NT2/D1 (cell line): ENCODE measurements at regions not wholly inside any gene's neighbourhood (a gene's known extent, or its start where the extent isn't known, plus 50 kb on each side); places are given as distances from the start of the nearest gene placed in this dataset.

Experiments used
- DNase-seq: peaks from one replicate; pipeline ENCODE4 v3.0.0-alpha.2; 2011; ENCODE audit warnings: low read depth, low spot score
- H3K27me3 ChIP-seq: 2 replicates; pipeline ENCODE4 v1.6.0; 2011; ENCODE audit warnings: mild to moderate bottlenecking; ENCODE audit not compliant: insufficient read length, insufficient read depth
- H3K36me3 ChIP-seq: 2 replicates; pipeline ENCODE4 v1.6.1; 2011; ENCODE audit warnings: mild to moderate bottlenecking, low read length, mixed read lengths; ENCODE audit not compliant: insufficient read depth, insufficient read length
- H3K4me1 ChIP-seq: 2 replicates; pipeline ENCODE4 v1.5.1; 2011; ENCODE audit not compliant: insufficient read depth, insufficient read length
- H3K4me3 ChIP-seq: 2 replicates; pipeline ENCODE4 v1.5.1; 2011; ENCODE audit warnings: low read depth; ENCODE audit not compliant: insufficient read length
- H3K9ac ChIP-seq: 2 replicates; pipeline ENCODE4 v1.6.0; 2011; ENCODE audit warnings: low read depth; ENCODE audit not compliant: insufficient read length
- H3K9me3 ChIP-seq: 2 replicates; pipeline ENCODE4 v1.5.1; 2011; ENCODE audit warnings: mild to moderate bottlenecking, low read length; ENCODE audit not compliant: insufficient read depth
- SUZ12 ChIP-seq: IDR thresholded peaks from 2 replicates; pipeline ENCODE4 v1.6.1; 2011; ENCODE audit not compliant: insufficient read length, insufficient read depth; ENCODE audit errors: extremely low read depth
- YY1 ChIP-seq: IDR thresholded peaks from 2 replicates; pipeline ENCODE4 v1.6.1; 2011; ENCODE audit not compliant: insufficient read length, insufficient read depth
- ZNF274 ChIP-seq: IDR thresholded peaks from 2 replicates; pipeline ENCODE4 v1.6.1; 2011; ENCODE audit warnings: mild to moderate bottlenecking, low read depth, low read length

DNA sequence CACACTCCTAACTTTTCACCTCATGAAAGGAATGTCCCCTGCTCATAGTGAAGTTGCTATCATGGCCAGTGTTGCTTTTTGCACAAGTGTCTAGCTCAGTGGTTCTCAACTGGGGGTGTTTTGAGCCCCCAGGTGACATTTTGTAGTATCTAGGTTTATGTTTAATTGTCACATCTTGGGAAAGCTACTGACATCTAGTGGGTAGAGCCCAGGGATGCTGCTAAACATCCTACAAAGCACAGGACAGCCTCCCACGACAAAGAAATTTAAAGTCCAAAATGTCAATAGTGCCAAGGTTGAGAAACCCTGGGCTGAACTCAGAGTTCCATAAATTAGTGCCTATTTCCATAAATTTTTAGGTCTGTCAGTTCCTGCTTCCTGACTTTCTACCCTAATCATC, 70.7 kb upstream of the HCCS start:
- no peak overlapping the region for H3K4me3 ChIP-seq
- no peak for DNase-seq
- TF ChIP-seq SUZ12 (no peak), YY1 (no peak), ZNF274 (no peak)
- H3K9me3 ChIP-seq, result no peaks in the 10 kb centered on the region
- no peaks in the 10 kb centered on the region for H3K4me1 ChIP-seq
- H3K36me3 ChIP-seq, result no peaks in the 10 kb centered on the region
- H3K9ac ChIP-seq, result no peak overlapping the region
- H3K27me3 ChIP-seq, result no peaks in the 10 kb centered on the region

- no peak overlapping the region for H3K4me3 ChIP-seq
- no peak for DNase-seq
- H3K9me3 ChIP-seq, result no peaks in the 10 kb centered on the region
- no peaks in the 10 kb centered on the region for H3K27me3 ChIP-seq
- no peaks in the 10 kb centered on the region for H3K4me1 ChIP-seq
- no peaks in the 10 kb centered on the region for H3K36me3 ChIP-seq
- TF ChIP-seq YY1 (no peak), SUZ12 (no peak), ZNF274 (no peak)
- no peak overlapping the region for H3K9ac ChIP-seq
Measured at GRCh38 chrX:11040996-11041395, 70.1 kb upstream of the HCCS start.

DNA sequence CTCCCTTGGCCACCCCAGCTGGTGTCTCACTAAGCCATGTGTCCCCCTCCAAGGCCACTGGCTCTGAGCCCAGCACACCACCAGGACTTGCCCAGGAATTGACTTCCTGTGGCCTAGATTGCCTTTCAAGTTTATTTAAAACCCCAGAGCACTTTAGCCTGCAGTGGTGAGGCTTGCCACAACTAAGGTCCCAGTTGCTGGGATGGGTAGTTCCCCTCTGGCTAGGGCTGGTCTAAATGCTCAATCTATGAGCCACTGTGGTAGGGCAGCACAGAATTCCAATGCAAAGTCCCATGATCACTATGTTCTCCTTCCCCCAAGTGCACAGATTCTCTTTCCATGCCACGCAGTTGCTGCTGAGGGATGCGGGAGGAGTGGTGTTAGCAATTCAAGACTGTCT, 61.1 kb upstream of the HCCS start:
- DNase-seq, result no peak
- no peak for TF ChIP-seq YY1
- TF ChIP-seq ZNF274, result no peak
- no peak for TF ChIP-seq SUZ12
- H3K9me3 ChIP-seq, result no peaks in the 10 kb centered on the region

GRCh38 chrX:11053351-11053750, 57.8 kb upstream of the HCCS start:
- H3K9ac ChIP-seq, result no peak overlapping the region
- H3K36me3 ChIP-seq, result no peaks in the 10 kb centered on the region
- H3K27me3 ChIP-seq, result no peaks in the 10 kb centered on the region
- DNase-seq, result no peak
- H3K9me3 ChIP-seq, result no peaks in the 10 kb centered on the region
- no peaks in the 10 kb centered on the region for H3K4me1 ChIP-seq
- no peak overlapping the region for H3K4me3 ChIP-seq
- no peak for TF ChIP-seq SUZ12
- TF ChIP-seq ZNF274, result no peak
- TF ChIP-seq YY1, result no peak

More for the DNA sequence above, 61.1 kb upstream of the HCCS start:
- no peaks in the 10 kb centered on the region for H3K36me3 ChIP-seq
- no peak overlapping the region for H3K9ac ChIP-seq
- no peaks in the 10 kb centered on the region for H3K4me1 ChIP-seq
- no peaks in the 10 kb centered on the region for H3K27me3 ChIP-seq
- H3K4me3 ChIP-seq, result no peak overlapping the region

GRCh38 chrX:11056322-11057176, 54.6 kb upstream of the HCCS start:
- Histone ChIP-seq H3K9ac (no peak overlapping the region), H3K27me3 (no peaks in the 10 kb centered on the region), H3K4me3 (no peak overlapping the region), H3K9me3 (no peaks in the 10 kb centered on the region), H3K4me1 (no peaks in the 10 kb centered on the region), H3K36me3 (no peaks in the 10 kb centered on the region)
- DNase-seq, result no peak
- no peak for TF ChIP-seq SUZ12
- TF ChIP-seq YY1, result no peak
- no peak for TF ChIP-seq ZNF274

- TF ChIP-seq YY1 (no peak), SUZ12 (no peak), ZNF274 (no peak)
- H3K36me3 ChIP-seq, result no peaks in the 10 kb centered on the region
Measured at GRCh38 chrX:11059933-11060332, 51.2 kb upstream of the HCCS start.

More at GRCh38 chrX:11059933-11060332, 51.2 kb upstream of the HCCS start:
- Histone ChIP-seq H3K4me3 (no peak overlapping the region), H3K9ac (no peak overlapping the region), H3K4me1 (no peaks in the 10 kb centered on the region), H3K27me3 (no peaks in the 10 kb centered on the region), H3K9me3 (no peaks in the 10 kb centered on the region)
- no peak for DNase-seq
